ENCODE measurements at regions not wholly inside any gene's neighbourhood (a gene's known extent, or its start where the extent isn't known, plus 50 kb on each side); places are given as distances from the start of the nearest gene placed in this dataset.

- TF ChIP-seq CTCF (IDR thresholded peaks at IDR 0.05 in 2 of 3, conservative IDR thresholded peaks at IDR 0.05 in 1 of 3; ENCODE audit: borderline replicate concordance in 1 of 3, insufficient read depth in 1 of 3, low read depth in 2 of 3, low read length in 2 of 3) (no peak), EZH2 (IDR thresholded peaks at IDR 0.05) (no peak), POLR2A (IDR thresholded peaks at IDR 0.05; ENCODE audit: borderline replicate concordance, extremely low read depth, insufficient read depth, insufficient read length) (no peak), REST (IDR thresholded peaks at IDR 0.05; ENCODE audit: low read depth) (no peak), ATF3 (IDR thresholded peaks at IDR 0.05) (no peak), ZNF274 (IDR thresholded peaks at IDR 0.05; ENCODE audit: low read depth, low read length) (no peak), EZH2phosphoT487 (IDR thresholded peaks at IDR 0.05; ENCODE audit: borderline replicate concordance) (no peak), JUND (IDR thresholded peaks at IDR 0.05) (no peak)
Measured at GRCh38 chr15:36498916-36499315, 80.5 kb upstream of the CDIN1 start.

Data from HCT116 (cell line).